HepG2 (cell line): ENCODE measurements at regions not wholly inside any gene's neighbourhood (a gene's known extent, or its start where the extent isn't known, plus 50 kb on each side); places are given as distances from the start of the nearest gene placed in this dataset.

Experiments
- ARID2 ChIP-seq: sonication (generic); formaldehyde crosslinking; IDR thresholded peaks from 2 replicates; pipeline ENCODE4 v1.8.1; 2022; ENCODE audit warnings: mild to moderate bottlenecking, missing genetic modification reagents, borderline replicate concordance
- CTCF ChIP-seq: sonication (generic); formaldehyde crosslinking; IDR thresholded peaks from 2 replicates; pipeline ENCODE4 v1.5.0; 2020; ENCODE audit warnings: mild to moderate bottlenecking, missing genetic modification reagents, moderate library complexity
- EP300 ChIP-seq, 3 experiments: sonication (generic) in 1 of 3; formaldehyde crosslinking in 1 of 3; IDR thresholded peaks; 2 replicates each; pipeline versions ENCODE4 v1.5.1 to v1.6.1; 2011 to 2020; ENCODE audit warnings: low read depth in 2 of 3, low read length in 2 of 3, borderline replicate concordance in 1 of 3, improper control_type of control experiment in 1 of 3, mild to moderate bottlenecking in 1 of 3, missing genetic modification reagents in 1 of 3, moderate library complexity in 1 of 3
- KDM5A ChIP-seq: fragments of 200-600 bp; sonication (generic); IDR thresholded peaks from 2 replicates; pipeline ENCODE4 v1.7.0; 2018; ENCODE audit warnings: antibody characterized with exemption, mild to moderate bottlenecking, low read length, borderline replicate concordance
- ZBTB25 ChIP-seq: IDR thresholded peaks from 2 replicates; pipeline ENCODE4 v1.6.1; 2018; ENCODE audit warnings: missing genetic modification reagents
- ZNF263 ChIP-seq: sonication (generic); formaldehyde crosslinking; IDR thresholded peaks from 2 replicates; pipeline ENCODE4 v1.4.0; 2020; ENCODE audit warnings: missing genetic modification reagents

- TF ChIP-seq ZNF263 (CRISPR knock-in tag) (no peak), KDM5A (no peak), EP300 (IDR thresholded peaks at IDR 0.05; ENCODE audit: low read depth in 2 of 2, low read length in 2 of 2) (no peak), EP300 (CRISPR knock-in tag; IDR thresholded peaks at IDR 0.05; ENCODE audit: borderline replicate concordance) (no peak), CTCF (CRISPR knock-in tag) (no peak), ZBTB25 (CRISPR knock-in tag) (no peak), ARID2 (no peak)
Measured at GRCh38 chr6:130766239-130767144, 60.7 kb upstream of the SMLR1 start.
